ENCODE measurements at regions not wholly inside any gene's neighbourhood (a gene's known extent, or its start where the extent isn't known, plus 50 kb on each side); places are given as distances from the start of the nearest gene placed in this dataset.
"Not testable (repeated sequence)": the region's sequence is repeated elsewhere in the genome, so short reads cannot be mapped to it uniquely, and the experiment has no call there.

DNA sequence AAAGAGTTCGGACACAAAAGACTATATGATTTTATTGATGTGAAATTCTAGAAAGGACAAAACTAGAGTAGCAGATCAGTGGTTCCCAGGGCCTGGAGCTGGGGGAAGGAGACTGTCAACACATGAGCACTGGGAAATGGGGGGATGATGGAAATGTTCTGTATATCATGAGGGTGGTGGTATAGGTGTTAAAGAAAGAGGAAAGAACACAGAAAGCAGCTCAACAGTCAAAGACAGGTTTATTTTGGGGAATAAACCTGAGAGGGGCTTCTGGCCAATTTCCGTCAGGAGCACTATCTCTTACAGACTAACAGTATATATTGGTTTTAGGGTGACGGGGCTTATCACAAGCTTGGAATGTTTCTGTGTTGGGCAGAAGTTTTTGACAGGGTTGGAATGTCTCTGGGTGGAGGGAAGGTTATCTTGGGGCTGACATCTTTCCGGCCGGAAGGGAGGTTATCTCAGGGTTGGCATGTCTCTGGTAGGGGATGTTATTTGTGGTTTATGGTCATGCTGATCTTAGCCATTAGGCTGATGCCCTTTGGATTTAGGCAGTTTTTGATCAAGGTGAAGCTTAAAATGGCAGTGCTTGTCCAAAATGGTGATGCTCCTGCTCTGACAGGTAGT, 254.6 kb upstream of the NRP1 start:
- FAIRE-seq (no peak), DNase-seq (ENCODE audit: insufficient read length) (no peak)
- no peak for TF ChIP-seq POLR2A (IDR thresholded peaks at IDR 0.05; ENCODE audit: low read depth, low read length)
- TF ChIP-seq POLR2AphosphoS5 (IDR thresholded peaks at IDR 0.05; ENCODE audit: low read depth, low read length), result no peak
- TF ChIP-seq TAF1 (IDR thresholded peaks at IDR 0.05; ENCODE audit: borderline replicate concordance, low read depth, low read length), result no peak

DNA sequence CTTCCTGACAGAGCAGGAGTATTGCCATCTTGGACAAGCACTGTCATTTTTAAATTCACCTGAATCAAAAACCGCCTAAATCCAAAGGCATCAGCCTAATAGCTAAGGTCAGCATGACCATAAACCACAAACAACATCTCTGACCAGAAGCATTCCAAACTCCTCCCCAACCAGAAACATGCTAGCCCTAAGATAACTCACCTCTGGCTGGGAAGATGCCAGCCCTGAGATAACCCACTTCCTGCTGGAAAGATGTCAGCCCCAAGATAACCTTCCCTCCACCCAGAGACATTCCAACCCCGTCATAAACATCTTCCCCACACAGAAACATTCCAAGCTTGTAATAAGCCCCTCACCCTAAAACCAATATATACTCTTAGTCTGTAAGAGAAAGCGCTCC, 250.1 kb upstream of the NRP1 start:
- not testable (repeated sequence) for DNase-seq (ENCODE audit: insufficient read length); FAIRE-seq

DNA sequence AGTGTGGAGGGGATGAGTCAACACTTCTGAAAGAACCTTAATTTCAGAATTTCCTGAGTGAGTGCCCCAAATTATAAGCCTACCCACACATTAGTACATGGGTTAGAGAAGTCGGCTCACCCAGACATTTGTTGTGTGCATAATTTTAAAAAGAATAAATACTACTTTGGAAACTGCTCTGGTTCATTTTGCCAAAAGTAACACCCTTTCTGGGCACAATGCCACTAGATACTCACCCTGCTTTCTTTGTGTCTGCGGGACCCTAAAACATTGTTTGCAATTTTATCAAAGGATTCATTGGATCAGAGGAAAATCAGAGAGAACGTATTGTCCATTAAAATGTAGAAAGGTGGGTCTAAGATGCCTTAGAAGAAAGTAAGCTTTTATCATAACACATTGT, 245.5 kb upstream of the NRP1 start:
- no peak for FAIRE-seq
- no peak for DNase-seq (ENCODE audit: insufficient read length)
- TF ChIP-seq POLR2A (IDR thresholded peaks at IDR 0.05; ENCODE audit: low read depth, low read length), result no peak
- no peak for TF ChIP-seq TAF1 (IDR thresholded peaks at IDR 0.05; ENCODE audit: borderline replicate concordance, low read depth, low read length)
- no peak for TF ChIP-seq POLR2AphosphoS5 (IDR thresholded peaks at IDR 0.05; ENCODE audit: low read depth, low read length)

DNA sequence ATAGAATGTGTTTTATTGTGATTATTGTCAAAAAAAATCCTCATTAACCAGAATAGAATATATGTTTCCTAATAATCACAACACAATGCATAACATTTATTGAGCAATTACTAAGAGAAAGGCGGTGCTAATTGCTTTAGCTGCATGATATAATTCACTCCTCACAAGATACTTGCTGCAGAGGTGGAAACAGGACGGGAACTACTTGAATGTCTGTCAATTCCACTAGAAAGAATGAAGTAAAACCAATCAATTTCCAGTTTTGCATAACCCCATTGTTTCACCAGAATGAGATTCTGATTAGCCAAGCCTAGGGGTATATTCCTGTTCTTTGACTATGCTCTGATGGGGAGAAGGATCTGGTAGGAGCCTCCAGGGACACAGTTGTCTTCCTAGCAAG, 239.1 kb upstream of the NRP1 start:
- TF ChIP-seq POLR2A (IDR thresholded peaks at IDR 0.05; ENCODE audit: low read depth, low read length) (no peak), POLR2AphosphoS5 (IDR thresholded peaks at IDR 0.05; ENCODE audit: low read depth, low read length) (no peak)
- DNase-seq (ENCODE audit: insufficient read length), result no peak
- FAIRE-seq, result no peak

DNA sequence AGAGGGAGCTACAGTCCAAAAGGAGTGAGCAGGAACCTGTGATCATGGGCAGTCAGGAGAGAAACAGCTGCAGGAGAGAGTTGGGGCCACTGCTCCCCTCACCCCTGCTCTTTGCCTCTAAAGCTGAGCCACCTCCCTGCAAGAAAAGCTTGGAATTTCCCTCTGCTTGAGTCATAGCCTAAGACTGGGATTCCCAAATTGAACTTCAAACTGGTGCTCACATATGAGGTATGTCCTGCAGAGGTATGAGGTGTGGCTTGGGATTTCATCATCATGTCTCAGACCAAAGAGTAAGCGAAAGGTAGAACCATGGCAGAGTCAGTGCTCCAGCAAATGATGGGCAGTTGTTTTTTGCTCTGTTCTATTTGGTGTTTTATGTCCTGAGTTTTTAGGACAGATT, 237.1 kb upstream of the NRP1 start:
- TF ChIP-seq TAF1 (IDR thresholded peaks at IDR 0.05; ENCODE audit: borderline replicate concordance, low read depth, low read length), result no peak
- TF ChIP-seq POLR2A (IDR thresholded peaks at IDR 0.05; ENCODE audit: low read depth, low read length), result no peak
- TF ChIP-seq POLR2AphosphoS5 (IDR thresholded peaks at IDR 0.05; ENCODE audit: low read depth, low read length), result no peak
- FAIRE-seq (no peak), DNase-seq (ENCODE audit: insufficient read length) (no peak)

DNA sequence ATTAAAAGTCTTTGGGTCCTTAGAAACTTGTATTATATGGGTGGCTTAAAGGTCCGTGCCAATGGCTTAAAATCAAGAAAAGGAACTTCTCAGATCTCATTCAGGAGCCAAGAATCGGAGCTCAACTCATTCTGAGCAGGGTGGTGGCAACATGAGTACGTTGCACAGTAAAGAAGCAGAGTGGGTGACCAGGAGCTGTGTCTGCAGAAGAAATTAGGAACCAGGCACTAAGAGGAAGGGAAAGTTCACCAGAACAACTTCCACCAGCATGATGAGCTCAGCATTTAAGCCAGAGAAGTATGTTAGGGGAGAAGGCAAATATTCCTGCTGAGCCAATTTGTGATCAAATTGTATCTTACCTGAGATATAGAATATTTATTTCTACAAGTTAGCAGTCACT, 236.0 kb upstream of the NRP1 start:
- TF ChIP-seq POLR2AphosphoS5 (IDR thresholded peaks at IDR 0.05; ENCODE audit: low read depth, low read length) (no peak), TAF1 (IDR thresholded peaks at IDR 0.05; ENCODE audit: borderline replicate concordance, low read depth, low read length) (no peak), POLR2A (IDR thresholded peaks at IDR 0.05; ENCODE audit: low read depth, low read length) (no peak)
- DNase-seq (ENCODE audit: insufficient read length) (no peak), FAIRE-seq (no peak)

DNA sequence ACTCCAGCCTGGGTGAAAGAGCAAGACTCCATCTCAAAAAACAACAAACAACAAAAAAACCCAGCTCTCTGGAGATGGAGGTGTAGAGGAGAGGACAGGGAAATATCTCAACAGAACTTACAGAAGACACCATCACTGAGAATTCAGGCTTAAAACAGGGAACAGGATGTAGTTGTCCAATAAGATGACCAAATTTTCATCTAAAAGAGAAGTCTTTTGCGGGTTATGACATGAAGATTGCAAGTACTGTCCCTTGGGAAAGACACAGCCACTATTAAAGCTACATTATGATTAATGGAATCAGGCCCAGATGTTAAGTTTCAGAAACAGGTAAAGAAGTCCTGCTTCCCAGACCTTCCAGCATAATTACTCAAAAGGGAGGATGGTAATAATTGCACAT, 235.2 kb upstream of the NRP1 start:
- FAIRE-seq (no peak), DNase-seq (ENCODE audit: insufficient read length) (no peak)

DNA sequence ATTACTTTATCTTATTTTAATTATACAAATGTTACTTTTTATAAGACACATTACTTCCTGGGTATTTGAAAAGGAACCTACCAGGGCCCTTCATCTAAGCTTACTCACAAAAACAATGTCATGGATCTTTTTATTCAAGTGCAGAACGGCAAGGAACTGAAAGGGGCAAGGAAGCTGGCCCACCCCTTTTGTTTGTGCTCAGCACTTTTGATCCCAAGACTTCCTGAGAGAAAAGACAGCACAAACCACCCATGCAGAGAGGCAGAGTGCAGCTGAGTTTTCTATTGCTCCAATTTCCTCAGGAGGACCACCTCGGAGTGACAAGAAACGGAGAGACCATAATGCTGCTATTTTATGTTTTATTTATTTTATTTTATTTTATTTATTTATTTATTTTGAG, 232.0 kb upstream of the NRP1 start:
- no peak for DNase-seq (ENCODE audit: insufficient read length)
- FAIRE-seq, result no peak
- TF ChIP-seq POLR2A (IDR thresholded peaks at IDR 0.05; ENCODE audit: low read depth, low read length) (no peak), TAF1 (IDR thresholded peaks at IDR 0.05; ENCODE audit: borderline replicate concordance, low read depth, low read length) (no peak), POLR2AphosphoS5 (IDR thresholded peaks at IDR 0.05; ENCODE audit: low read depth, low read length) (no peak)

More for the DNA sequence above, 235.2 kb upstream of the NRP1 start:
- TF ChIP-seq POLR2A (IDR thresholded peaks at IDR 0.05; ENCODE audit: low read depth, low read length) (no peak), TAF1 (IDR thresholded peaks at IDR 0.05; ENCODE audit: borderline replicate concordance, low read depth, low read length) (no peak), POLR2AphosphoS5 (IDR thresholded peaks at IDR 0.05; ENCODE audit: low read depth, low read length) (no peak)

DNA sequence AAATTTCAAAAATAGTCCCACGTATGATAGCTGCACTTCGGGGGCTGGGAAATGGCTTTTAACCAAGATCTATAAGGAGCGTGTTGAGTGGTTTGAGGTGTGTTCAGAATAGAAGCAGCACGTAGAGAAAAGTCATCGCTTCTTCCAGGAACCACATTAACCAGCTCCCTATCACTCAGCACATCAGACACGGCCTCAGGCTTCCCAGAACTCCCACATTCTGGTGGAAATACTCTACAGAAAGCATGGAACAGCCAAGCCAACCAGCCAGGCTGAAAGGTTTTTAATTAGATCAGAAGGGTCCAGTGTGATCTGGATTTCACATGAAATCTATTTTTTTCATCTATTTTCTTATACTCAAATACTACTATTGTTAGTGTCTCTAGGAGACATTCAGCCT, 231.5 kb upstream of the NRP1 start:
- TF ChIP-seq POLR2A (IDR thresholded peaks at IDR 0.05; ENCODE audit: low read depth, low read length) (no peak), TAF1 (IDR thresholded peaks at IDR 0.05; ENCODE audit: borderline replicate concordance, low read depth, low read length) (no peak), POLR2AphosphoS5 (IDR thresholded peaks at IDR 0.05; ENCODE audit: low read depth, low read length) (no peak)
- DNase-seq (ENCODE audit: insufficient read length) (no peak), FAIRE-seq (no peak)

DNA sequence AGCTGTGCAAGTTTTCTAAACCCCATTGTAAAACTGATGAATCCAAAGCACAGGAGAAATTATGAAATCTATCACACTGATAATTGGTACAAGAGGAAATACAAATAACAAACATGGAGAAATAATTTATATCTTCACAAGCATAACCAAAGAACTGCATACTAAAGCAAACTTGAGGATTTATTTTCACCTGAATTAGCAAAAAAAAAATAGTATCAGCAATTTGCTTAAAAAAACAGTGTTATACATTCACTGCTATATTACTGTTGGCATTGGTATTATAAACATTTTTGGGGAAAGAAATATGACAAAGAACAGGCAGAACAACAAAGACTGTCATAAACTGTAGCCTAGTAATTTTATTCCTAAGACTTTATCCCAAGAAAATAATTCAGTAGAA, 230.8 kb upstream of the NRP1 start:
- TF ChIP-seq POLR2A (IDR thresholded peaks at IDR 0.05; ENCODE audit: low read depth, low read length) (no peak), TAF1 (IDR thresholded peaks at IDR 0.05; ENCODE audit: borderline replicate concordance, low read depth, low read length) (no peak), POLR2AphosphoS5 (IDR thresholded peaks at IDR 0.05; ENCODE audit: low read depth, low read length) (no peak)
- DNase-seq (ENCODE audit: insufficient read length) (no peak), FAIRE-seq (no peak)

DNA sequence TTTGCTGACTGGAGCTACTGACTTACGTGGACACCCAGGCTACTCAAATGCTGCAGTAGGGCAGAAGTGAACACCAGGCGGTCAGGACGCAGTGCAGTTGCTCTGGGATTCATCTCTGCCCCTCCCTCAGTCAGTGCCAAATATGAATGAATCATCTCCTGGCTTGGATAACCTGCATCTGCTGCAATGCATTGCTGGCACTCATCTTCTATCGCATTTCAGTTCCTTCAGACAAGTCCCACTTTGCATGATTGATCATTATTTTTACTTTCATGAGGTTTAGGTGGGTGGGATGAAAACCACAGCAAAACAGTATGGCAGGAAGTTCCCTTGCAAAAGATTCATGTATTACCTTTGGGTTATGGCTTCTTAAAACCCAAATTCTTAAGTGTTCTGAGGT, 224.6 kb upstream of the NRP1 start:
- TF ChIP-seq TAF1 (IDR thresholded peaks at IDR 0.05; ENCODE audit: borderline replicate concordance, low read depth, low read length) (no peak), POLR2A (IDR thresholded peaks at IDR 0.05; ENCODE audit: low read depth, low read length) (no peak), POLR2AphosphoS5 (IDR thresholded peaks at IDR 0.05; ENCODE audit: low read depth, low read length) (no peak)
- DNase-seq (ENCODE audit: insufficient read length), result no peak
- FAIRE-seq, result no peak

DNA sequence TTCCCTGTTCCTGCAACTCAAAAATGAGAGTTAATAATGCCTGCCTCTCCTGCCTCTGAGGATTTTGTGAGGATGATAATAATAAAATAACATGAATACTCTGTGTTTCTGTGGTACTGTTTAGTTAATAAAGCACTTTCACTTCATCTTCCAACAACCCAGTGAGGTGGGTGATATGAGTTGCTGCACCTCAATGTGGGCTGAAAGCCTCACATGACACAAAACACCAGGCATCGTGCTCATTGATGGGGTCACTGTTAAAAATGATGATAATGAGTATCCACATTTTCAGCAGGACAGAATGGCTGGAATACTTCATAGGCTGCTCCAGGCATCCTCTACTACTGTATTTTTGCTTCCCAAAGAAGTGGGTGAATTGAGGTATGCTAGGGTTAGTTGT, 222.8 kb upstream of the NRP1 start:
- FAIRE-seq, result no peak
- no peak for TF ChIP-seq POLR2A (IDR thresholded peaks at IDR 0.05; ENCODE audit: low read depth, low read length)
- TF ChIP-seq POLR2AphosphoS5 (IDR thresholded peaks at IDR 0.05; ENCODE audit: low read depth, low read length), result no peak
- TF ChIP-seq TAF1 (IDR thresholded peaks at IDR 0.05; ENCODE audit: borderline replicate concordance, low read depth, low read length), result no peak

DNA sequence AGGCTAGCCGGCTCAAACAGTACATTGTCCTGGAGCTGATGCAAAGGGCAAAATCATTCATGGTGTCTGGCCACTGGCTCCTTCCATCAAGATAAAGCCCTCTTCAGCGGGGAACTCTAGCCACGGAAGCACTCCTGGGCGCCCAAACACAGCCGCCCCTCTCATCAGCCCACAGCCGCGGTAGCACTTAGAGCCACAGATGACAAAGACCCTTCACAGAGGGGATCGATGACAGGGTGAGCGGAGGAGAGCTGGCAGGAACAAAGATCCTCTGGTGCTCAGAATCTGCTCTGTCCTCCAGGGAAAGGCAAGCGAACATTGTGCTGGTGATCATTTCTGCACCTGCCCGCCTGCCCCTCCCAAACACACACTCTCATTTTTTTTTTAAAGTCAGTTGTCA, 222.2 kb upstream of the NRP1 start:
- TF ChIP-seq POLR2A (IDR thresholded peaks at IDR 0.05; ENCODE audit: low read depth, low read length) (no peak), TAF1 (IDR thresholded peaks at IDR 0.05; ENCODE audit: borderline replicate concordance, low read depth, low read length) (no peak), POLR2AphosphoS5 (IDR thresholded peaks at IDR 0.05; ENCODE audit: low read depth, low read length) (no peak)
- DNase-seq (ENCODE audit: insufficient read length) (no peak), FAIRE-seq (no peak)

More for the DNA sequence above, 222.8 kb upstream of the NRP1 start:
- no peak for DNase-seq (ENCODE audit: insufficient read length)
